ENCODE measurements at regions not wholly inside any gene's neighbourhood (a gene's known extent, or its start where the extent isn't known, plus 50 kb on each side); places are given as distances from the start of the nearest gene placed in this dataset.

- Mint-ChIP-seq H3K4me1 (ENCODE audit: low read depth, unreplicated experiment) (no peaks in the 10 kb centered on the region), H3K27me3 (ENCODE audit: unreplicated experiment) (no peaks in the 10 kb centered on the region), H3K4me3 (ENCODE audit: low read depth, unreplicated experiment) (no peak overlapping the region), H3K27ac (ENCODE audit: unreplicated experiment) (no peak overlapping the region), H3K9me3 (ENCODE audit: low read depth, unreplicated experiment) (no peaks in the 10 kb centered on the region), H3K36me3 (ENCODE audit: insufficient read depth, unreplicated experiment) (no peaks in the 10 kb centered on the region)
- DNase-seq, result no peak
- intact Hi-C loops (cut with micrococcal nuclease; ENCODE audit: unreplicated experiment), result no loop called here
- no peak for TF ChIP-seq CTCF (IDR thresholded peaks at IDR 0.05; ENCODE audit: unreplicated experiment)
- CTCF ChIA-PET, result no interaction called here
- BruUV-seq (replicated peaks), result no TSS peak
These were observed 155.5 kb downstream of the TNFSF13B start for GRCh38 chr13:108425056-108425455.

GRCh38 chr13:108426893-108427292, 157.4 kb downstream of the TNFSF13B start:
- DNase-seq, result no peak
- no peaks in the 10 kb centered on the region for H3K36me3 Mint-ChIP-seq (ENCODE audit: insufficient read depth, unreplicated experiment)
- CTCF ChIA-PET, result no interaction called here
- no peaks in the 10 kb centered on the region for H3K27me3 Mint-ChIP-seq (ENCODE audit: unreplicated experiment)
- intact Hi-C loops (cut with micrococcal nuclease; ENCODE audit: unreplicated experiment), result no loop called here
- H3K4me3 Mint-ChIP-seq (ENCODE audit: low read depth, unreplicated experiment), result no peak overlapping the region
- BruUV-seq (replicated peaks), result no TSS peak
- H3K27ac Mint-ChIP-seq (ENCODE audit: unreplicated experiment), result no peak overlapping the region
- H3K9me3 Mint-ChIP-seq (ENCODE audit: low read depth, unreplicated experiment), result no peaks in the 10 kb centered on the region
- no peaks in the 10 kb centered on the region for H3K4me1 Mint-ChIP-seq (ENCODE audit: low read depth, unreplicated experiment)
- TF ChIP-seq CTCF (IDR thresholded peaks at IDR 0.05; ENCODE audit: unreplicated experiment), result no peak

- Mint-ChIP-seq H3K4me1 (ENCODE audit: low read depth, unreplicated experiment) (no peaks in the 10 kb centered on the region), H3K36me3 (ENCODE audit: insufficient read depth, unreplicated experiment) (no peaks in the 10 kb centered on the region), H3K4me3 (ENCODE audit: low read depth, unreplicated experiment) (no peak overlapping the region), H3K9me3 (ENCODE audit: low read depth, unreplicated experiment) (no peaks in the 10 kb centered on the region), H3K27me3 (ENCODE audit: unreplicated experiment) (no peaks in the 10 kb centered on the region), H3K27ac (ENCODE audit: unreplicated experiment) (no peak overlapping the region)
- no peak for DNase-seq
- no peak for TF ChIP-seq CTCF (IDR thresholded peaks at IDR 0.05; ENCODE audit: unreplicated experiment)
- BruUV-seq (replicated peaks), result no TSS peak
- CTCF ChIA-PET, result no interaction called here
- intact Hi-C loops (cut with micrococcal nuclease; ENCODE audit: unreplicated experiment), result no loop called here
These were observed 157.8 kb downstream of the TNFSF13B start for GRCh38 chr13:108427355-108427754.

- DNase-seq, result no peak
These were observed 159.2 kb downstream of the TNFSF13B start for GRCh38 chr13:108428691-108429090.

More at GRCh38 chr13:108428691-108429090, 159.2 kb downstream of the TNFSF13B start:
- CTCF ChIA-PET, result no interaction called here
- intact Hi-C loops (cut with micrococcal nuclease; ENCODE audit: unreplicated experiment), result no loop called here
- BruUV-seq (replicated peaks), result no TSS peak
- Mint-ChIP-seq H3K27me3 (ENCODE audit: unreplicated experiment) (no peaks in the 10 kb centered on the region), H3K27ac (ENCODE audit: unreplicated experiment) (no peak overlapping the region), H3K36me3 (ENCODE audit: insufficient read depth, unreplicated experiment) (no peaks in the 10 kb centered on the region), H3K4me1 (ENCODE audit: low read depth, unreplicated experiment) (no peaks in the 10 kb centered on the region), H3K9me3 (ENCODE audit: low read depth, unreplicated experiment) (no peaks in the 10 kb centered on the region), H3K4me3 (ENCODE audit: low read depth, unreplicated experiment) (no peak overlapping the region)
- no peak for TF ChIP-seq CTCF (IDR thresholded peaks at IDR 0.05; ENCODE audit: unreplicated experiment)

Data from Calu3 (cell line).